GM23338 (cell line): ENCODE measurements at regions not wholly inside any gene's neighbourhood (a gene's known extent, or its start where the extent isn't known, plus 50 kb on each side); places are given as distances from the start of the nearest gene placed in this dataset.

Experiments
- ATAC-seq: fragments of 200-7000 bp; cut with Tn5 transposase; 3 replicates; pipeline ENCODE4 v1.9.1; 2020
- DNase-seq: peaks from one replicate; pipeline ENCODE4 v3.0.0-alpha.2; 2015; ENCODE audit warnings: low spot score
- H2AFZ ChIP-seq: fragments of 200-600 bp; sonication (generic); 2 replicates; pipeline ENCODE4 v1.8.0; 2016; ENCODE audit warnings: antibody characterized with exemption, mild to moderate bottlenecking, moderate library complexity
- H3F3A ChIP-seq: fragments of 200-600 bp; sonication (generic); replicated peaks from 2 replicates; pipeline ENCODE4 v1.8.0; 2017; ENCODE audit warnings: antibody characterized with exemption, mixed run types, low read depth
- H3K27ac ChIP-seq: fragments of 200-600 bp; sonication (generic); 2 replicates; pipeline ENCODE4 v1.6.1; 2016; ENCODE audit warnings: low read depth
- H3K27me3 ChIP-seq: fragments of 200-600 bp; sonication (generic); 2 replicates; pipeline ENCODE4 v1.8.0; 2016; ENCODE audit warnings: mild to moderate bottlenecking, mixed run types, moderate library complexity; ENCODE audit not compliant: insufficient read depth
- H3K36me3 ChIP-seq: fragments of 200-600 bp; sonication (generic); 2 replicates; pipeline ENCODE4 v1.8.0; 2016; ENCODE audit warnings: mild to moderate bottlenecking; ENCODE audit not compliant: insufficient read depth
- H3K4me1 ChIP-seq: fragments of 200-600 bp; sonication (generic); 2 replicates; pipeline ENCODE4 v1.8.0; 2016; ENCODE audit warnings: mild to moderate bottlenecking, moderate library complexity; ENCODE audit not compliant: insufficient read depth
- H3K4me2 ChIP-seq: fragments of 200-600 bp; sonication (generic); 2 replicates; pipeline ENCODE4 v1.7.1; 2017; ENCODE audit warnings: mixed run types
- H3K4me3 ChIP-seq: fragments of 200-600 bp; sonication (generic); 2 replicates; pipeline ENCODE4 v1.6.1; 2016; ENCODE audit warnings: mixed run types
- H3K79me2 ChIP-seq: fragments of 200-600 bp; sonication (generic); replicated peaks from 2 replicates; pipeline ENCODE4 v1.8.0; 2017; ENCODE audit warnings: mild to moderate bottlenecking; ENCODE audit not compliant: insufficient read depth
- H3K9me2 ChIP-seq: fragments of 200-600 bp; sonication (generic); 2 replicates; pipeline ENCODE4 v1.8.0; 2017; ENCODE audit not compliant: insufficient read depth
- H4K20me1 ChIP-seq: fragments of 200-600 bp; sonication (generic); replicated peaks from 2 replicates; pipeline ENCODE4 v1.8.0; 2017; ENCODE audit warnings: mild to moderate bottlenecking; ENCODE audit not compliant: insufficient read depth
- H3K27ac Mint-ChIP-seq: 2 replicates; pipeline ENCODE4 v1.8.0; 2020; ENCODE audit warnings: inconsistent platforms, mild to moderate bottlenecking, moderate library complexity, mixed read lengths
- H3K27me3 Mint-ChIP-seq: 3 replicates; pipeline ENCODE4 v1.8.0; 2022; ENCODE audit warnings: low read depth, mild to moderate bottlenecking, moderate library complexity, mixed read lengths, inconsistent platforms; ENCODE audit not compliant: insufficient read depth, poor library complexity
- H3K36me3 Mint-ChIP-seq: 3 replicates; pipeline ENCODE4 v1.8.0; 2021; ENCODE audit warnings: low read depth, mild to moderate bottlenecking, inconsistent platforms, moderate library complexity, mixed read lengths
- H3K4me1 Mint-ChIP-seq: 3 replicates; pipeline ENCODE4 v1.8.0; 2020; ENCODE audit warnings: mild to moderate bottlenecking, inconsistent platforms, mixed read lengths
- H3K4me3 Mint-ChIP-seq: 3 replicates; pipeline ENCODE4 v1.8.0; 2021; ENCODE audit warnings: moderate library complexity, mild to moderate bottlenecking, inconsistent platforms, mixed read lengths
- H3K9me3 Mint-ChIP-seq: 3 replicates; pipeline ENCODE4 v1.8.0; 2020; ENCODE audit warnings: moderate library complexity, mild to moderate bottlenecking, inconsistent platforms, mixed read lengths
- CREB1 ChIP-seq: fragments of 250-450 bp; sonication (Bioruptor Pico); IDR thresholded peaks from 2 replicates; pipeline ENCODE4 v1.5.0; 2020; ENCODE audit warnings: low read depth, mild to moderate bottlenecking, moderate library complexity
- CTCF ChIP-seq, 2 experiments: fragments of 200-600 bp in 1 of 2; sonication (generic) in 1 of 2; conservative IDR thresholded peaks; 2 replicates each; pipeline versions ENCODE4 v1.5.1 to v1.6.1; 2016 to 2017; ENCODE audit warnings: antibody characterized with exemption in 2 of 2, low read depth in 2 of 2, mild to moderate bottlenecking in 2 of 2, moderate library complexity in 1 of 2
- ETS1 ChIP-seq: IDR thresholded peaks from 2 replicates; pipeline ENCODE4 v1.6.1; 2016; ENCODE audit warnings: antibody characterized with exemption
- EZH2 ChIP-seq: fragments of 200-600 bp; sonication (generic); IDR thresholded peaks from one replicate; pipeline ENCODE4 v1.8.0; 2017; ENCODE audit warnings: antibody characterized with exemption, mild to moderate bottlenecking, low read depth; ENCODE audit not compliant: unreplicated experiment
- EZH2phosphoT487 ChIP-seq: fragments of 200-600 bp; sonication (generic); IDR thresholded peaks from one replicate; pipeline ENCODE4 v1.8.1; 2018; ENCODE audit warnings: antibody characterized with exemption; ENCODE audit not compliant: unreplicated experiment
- JUNB ChIP-seq: IDR thresholded peaks from one replicate; pipeline ENCODE4 v1.6.1; 2016; ENCODE audit warnings: antibody characterized with exemption; ENCODE audit not compliant: unreplicated experiment
- NANOG ChIP-seq: IDR thresholded peaks from 2 replicates; pipeline ENCODE4 v1.6.1; 2016; ENCODE audit warnings: antibody characterized with exemption, borderline replicate concordance
- POLR2AphosphoS5 ChIP-seq: IDR thresholded peaks from 2 replicates; pipeline ENCODE4 v1.6.1; 2016; ENCODE audit warnings: antibody characterized with exemption, low read depth
- REST ChIP-seq: IDR thresholded peaks from one replicate; pipeline ENCODE4 v1.6.1; 2018; ENCODE audit warnings: antibody characterized with exemption; ENCODE audit not compliant: unreplicated experiment
- STAT1 ChIP-seq: IDR thresholded peaks from one replicate; pipeline ENCODE4 v1.6.1; 2016; ENCODE audit warnings: antibody characterized with exemption; ENCODE audit not compliant: unreplicated experiment
- ZNF114 ChIP-seq: fragments of 250-450 bp; sonication (Bioruptor Pico); IDR thresholded peaks from 2 replicates; pipeline ENCODE4 v1.5.0; 2020; ENCODE audit warnings: mild to moderate bottlenecking, moderate library complexity
- ZNF331 ChIP-seq: fragments of 250-450 bp; sonication (Bioruptor Pico); IDR thresholded peaks from 2 replicates; pipeline ENCODE4 v1.5.0; 2020; ENCODE audit warnings: low read depth, mild to moderate bottlenecking, moderate library complexity

- TF ChIP-seq ETS1, result no peak
- TF ChIP-seq JUNB, result no peak
- TF ChIP-seq ZNF331 (CRISPR knock-in tag), result no peak
- no peak for TF ChIP-seq ZNF114 (CRISPR knock-in tag)
Observed at GRCh38 chr14:98093111-98093510, 1178.9 kb downstream of the BCL11B start (continued).

GRCh38 chr14:98099527-98099926 lies 1172.5 kb downstream of the BCL11B start:
- TF ChIP-seq POLR2AphosphoS5 (no peak), ETS1 (no peak), JUNB (no peak), ZNF331 (CRISPR knock-in tag) (no peak), EZH2 (no peak), EZH2phosphoT487 (no peak), NANOG (no peak), CREB1 (CRISPR knock-in tag) (no peak), CTCF (conservative IDR thresholded peaks at IDR 0.05; ENCODE audit: low read depth in 2 of 2) (no peak), STAT1 (no peak), ZNF114 (CRISPR knock-in tag) (no peak), REST (no peak)
- Histone ChIP-seq H3K4me2 (no peak overlapping the region), H3K4me3 (no peak overlapping the region), H3K9me2 (0 out of 2 replicates have a peak, but pooled peaks cover 5% of the 10 kb centered on the region), H2AFZ (no peak overlapping the region), H3K36me3 (no peaks in the 10 kb centered on the region), H3K27me3 (no peaks in the 10 kb centered on the region), H3F3A (no peaks in the 10 kb centered on the region), H3K27ac (no peak overlapping the region), H3K79me2 (no peaks in the 10 kb centered on the region), H4K20me1 (no peaks in the 10 kb centered on the region), H3K4me1 (no peaks in the 10 kb centered on the region)
- DNase-seq (no peak), ATAC-seq (no peak)
- no peaks in the 10 kb centered on the region for H3K9me3 Mint-ChIP-seq
- no peak overlapping the region for H3K27ac Mint-ChIP-seq
- H3K36me3 Mint-ChIP-seq, result no peaks in the 10 kb centered on the region
- H3K4me3 Mint-ChIP-seq, result no peak overlapping the region
- no peaks in the 10 kb centered on the region for H3K4me1 Mint-ChIP-seq
- no peaks in the 10 kb centered on the region for H3K27me3 Mint-ChIP-seq
